ENCODE measurements at regions not wholly inside any gene's neighbourhood (a gene's known extent, or its start where the extent isn't known, plus 50 kb on each side); places are given as distances from the start of the nearest gene placed in this dataset.

DNA sequence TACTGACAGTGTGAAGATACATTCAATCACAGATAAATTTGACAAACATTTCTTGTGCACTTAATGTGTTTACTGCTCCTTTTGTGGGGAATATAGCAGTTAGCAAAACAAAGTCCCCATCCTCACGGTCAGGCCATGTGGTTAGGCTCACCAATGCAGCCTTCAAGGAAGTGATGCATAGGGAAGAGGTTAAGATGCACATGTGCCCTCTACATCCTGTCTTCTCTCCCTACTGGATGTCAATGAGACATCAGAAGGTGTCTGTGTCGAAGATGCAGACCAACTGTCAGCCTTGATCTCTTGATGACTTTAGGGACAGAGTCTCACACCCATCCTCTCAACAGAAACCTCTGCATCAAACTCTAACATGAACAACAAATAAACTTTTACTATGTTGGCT is 78.7 kb downstream of the FH start:
- H3K27me3 ChIP-seq (ENCODE audit: control insufficient read depth in 2 of 2, insufficient read depth in 2 of 2, low read length in 2 of 2), result no peaks in the 10 kb centered on the region; a peak in 1 of 5 replicates
- DNase-seq (ENCODE audit: extremely low read depth in 1 of 4, low spot score in 3 of 4) (no peak), FAIRE-seq (no peak), ATAC-seq (no peak)
- no peaks in the 10 kb centered on the region; a peak in 1 of 5 replicates for H3K4me1 ChIP-seq (replicated peaks in 1 of 2; ENCODE audit: control insufficient read depth in 2 of 2, insufficient read depth in 2 of 2, low read length in 2 of 2)
- no peaks in the 10 kb centered on the region for H3K79me2 ChIP-seq (ENCODE audit: control insufficient read depth, insufficient read depth, low read length)
- H2AFZ ChIP-seq (ENCODE audit: low read depth, low read length), result no peak overlapping the region
- no peak overlapping the region for H3K9ac ChIP-seq (ENCODE audit: insufficient read depth in 1 of 2, low read depth in 2 of 2, low read length in 2 of 2)
- POLR2A ChIA-PET, result no interaction called here
- intact Hi-C loops (cut with micrococcal nuclease) (no loop called here), in situ Hi-C loops (cut with MboI) (no loop called here)
- WGBS (ENCODE audit: insufficient coverage, low coverage, missing lambda C conversion rate), result 0% methylated on average over 2 of the region's 2 CpGs
- no peaks in the 10 kb centered on the region for H3K9me3 ChIP-seq (replicated peaks; ENCODE audit: control insufficient read depth, insufficient read depth, low read depth, low read length)
- H3K36me3 ChIP-seq (ENCODE audit: control insufficient read depth, insufficient read depth, low read length), result no peaks in the 10 kb centered on the region
- no peak overlapping the region for H3K27ac ChIP-seq (ENCODE audit: extremely low read depth, low read depth, low read length)
- no peak for TF ChIP-seq ZNF23 (CRISPR knock-in tag; IDR thresholded peaks at IDR 0.05)
- no peak for TF ChIP-seq JUNB (CRISPR knock-in tag; conservative IDR thresholded peaks at IDR 0.05)
- TF ChIP-seq MECOM (CRISPR knock-in tag; IDR thresholded peaks at IDR 0.05), result no peak
- no peak for TF ChIP-seq GTF2A2 (tag; IDR thresholded peaks at IDR 0.05)
- TF ChIP-seq ZNF395 (CRISPR knock-in tag; IDR thresholded peaks at IDR 0.05), result no peak
- TF ChIP-seq JUND (IDR thresholded peaks at IDR 0.05; ENCODE audit: borderline replicate concordance, low read depth, low read length), result no peak
- TF ChIP-seq JUND (tag; IDR thresholded peaks at IDR 0.05; ENCODE audit: borderline replicate concordance, low read depth, low read length), result no peak
- no peak for TF ChIP-seq RAD21 (CRISPR knock-in tag; conservative IDR thresholded peaks at IDR 0.05 in 1 of 2, IDR thresholded peaks at IDR 0.05 in 1 of 2)
- TF ChIP-seq CBX8 (IDR thresholded peaks at IDR 0.05; ENCODE audit: borderline replicate concordance, extremely low read depth, low read depth, low read length, poor library complexity, severe bottlenecking), result no peak
- TF ChIP-seq FOXM1 (IDR thresholded peaks at IDR 0.05; ENCODE audit: low read depth), result no peak
- TF ChIP-seq FOXM1 (CRISPR knock-in tag; IDR thresholded peaks at IDR 0.05; ENCODE audit: low read depth), result no peak
- no peak for TF ChIP-seq POLR2H (tag; IDR thresholded peaks at IDR 0.05; ENCODE audit: low read depth)
- TF ChIP-seq, protein P1, sequence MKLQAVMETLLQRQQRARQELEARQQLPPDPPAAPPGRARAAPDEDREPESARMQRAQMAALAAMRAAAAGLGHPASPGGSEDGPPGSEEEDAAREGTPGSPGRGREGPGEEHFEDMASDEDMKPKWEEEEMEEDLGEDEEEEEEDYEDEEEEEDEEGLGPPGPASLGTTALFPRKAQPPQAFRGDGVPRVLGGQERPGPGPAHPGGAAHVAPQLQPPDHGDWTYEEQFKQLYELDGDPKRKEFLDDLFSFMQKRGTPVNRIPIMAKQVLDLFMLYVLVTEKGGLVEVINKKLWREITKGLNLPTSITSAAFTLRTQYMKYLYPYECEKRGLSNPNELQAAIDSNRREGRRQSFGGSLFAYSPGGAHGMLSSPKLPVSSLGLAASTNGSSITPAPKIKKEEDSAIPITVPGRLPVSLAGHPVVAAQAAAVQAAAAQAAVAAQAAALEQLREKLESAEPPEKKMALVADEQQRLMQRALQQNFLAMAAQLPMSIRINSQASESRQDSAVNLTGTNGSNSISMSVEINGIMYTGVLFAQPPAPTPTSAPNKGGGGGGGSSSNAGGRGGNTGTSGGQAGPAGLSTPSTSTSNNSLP (IDR thresholded peaks at IDR 0.05; ENCODE audit: borderline replicate concordance, low read depth, low read length), result no peak
- TF ChIP-seq CHD4 (IDR thresholded peaks at IDR 0.05; ENCODE audit: insufficient read depth, insufficient replicate concordance, low read depth, low read length, poor library complexity, severe bottlenecking), result no peak
- no peak for TF ChIP-seq ZNF778 (CRISPR knock-in tag; IDR thresholded peaks at IDR 0.05)
- TF ChIP-seq ZNF133 (CRISPR knock-in tag; IDR thresholded peaks at IDR 0.05), result no peak
- CTCF ChIA-PET (ENCODE audit: low intra/inter-chr PET ratio), result no interaction called here
- no peaks in the 10 kb centered on the region for H3K9me1 ChIP-seq (ENCODE audit: control insufficient read depth, insufficient read depth, low read length)
- no peak overlapping the region for H3K4me3 ChIP-seq
- no peak overlapping the region for H3K4me2 ChIP-seq (ENCODE audit: insufficient read depth, low read length)
- no TSS peak for BruUV-seq (replicated peaks)
- H4K20me1 ChIP-seq (replicated peaks; ENCODE audit: control insufficient read depth, insufficient read depth, low read length), result no peaks in the 10 kb centered on the region; the same call in 1 of the 2 replicates

Data from K562 (cell line).